Esophagus squamous epithelium (tissue), 4 donors: ENCODE measurements at regions not wholly inside any gene's neighbourhood (a gene's known extent, or its start where the extent isn't known, plus 50 kb on each side); places are given as distances from the start of the nearest gene placed in this dataset.

ENCODE experiments used
- POLR2A ChIP-seq, 4 donors: fragments of 450-650 bp; IDR thresholded peaks; one replicate each; pipeline ENCODE4 v1.6.1; 2017; ENCODE audit warnings: antibody characterized with exemption in 4 of 4, mild to moderate bottlenecking in 4 of 4, moderate library complexity in 3 of 4
- TF ChIP-seq, protein P1 (sequence below), 6 experiments: fragments of 450-650 bp in 4 of 6; fragments of 200-600 bp in 2 of 6; sonication (generic) in 2 of 6; IDR thresholded peaks; one replicate each; pipeline ENCODE4 v1.5.1; 2016 to 2019; ENCODE audit warnings: antibody characterized with exemption in 6 of 6, mild to moderate bottlenecking in 4 of 6, moderate library complexity in 4 of 6

DNA sequence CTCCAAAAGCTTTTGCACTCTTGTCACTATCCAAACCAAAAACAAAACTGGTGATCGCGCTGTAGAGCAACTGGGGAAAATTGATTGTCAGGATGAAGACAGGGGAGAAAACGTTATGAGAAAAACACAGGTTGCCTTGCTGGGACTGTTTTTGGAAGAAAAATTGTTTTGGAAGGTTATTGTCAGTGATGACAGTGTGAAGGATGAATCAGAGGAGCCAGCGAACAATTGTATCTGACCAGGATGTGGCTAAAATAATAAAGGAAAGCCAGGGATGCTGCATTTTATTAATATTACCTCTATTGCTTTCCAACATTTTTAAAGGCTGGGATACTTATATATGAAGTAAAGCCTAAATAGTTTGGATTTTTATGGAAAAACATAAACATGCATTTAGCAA, 334.0 kb downstream of the SPRY2 start:
- TF ChIP-seq, protein P1, sequence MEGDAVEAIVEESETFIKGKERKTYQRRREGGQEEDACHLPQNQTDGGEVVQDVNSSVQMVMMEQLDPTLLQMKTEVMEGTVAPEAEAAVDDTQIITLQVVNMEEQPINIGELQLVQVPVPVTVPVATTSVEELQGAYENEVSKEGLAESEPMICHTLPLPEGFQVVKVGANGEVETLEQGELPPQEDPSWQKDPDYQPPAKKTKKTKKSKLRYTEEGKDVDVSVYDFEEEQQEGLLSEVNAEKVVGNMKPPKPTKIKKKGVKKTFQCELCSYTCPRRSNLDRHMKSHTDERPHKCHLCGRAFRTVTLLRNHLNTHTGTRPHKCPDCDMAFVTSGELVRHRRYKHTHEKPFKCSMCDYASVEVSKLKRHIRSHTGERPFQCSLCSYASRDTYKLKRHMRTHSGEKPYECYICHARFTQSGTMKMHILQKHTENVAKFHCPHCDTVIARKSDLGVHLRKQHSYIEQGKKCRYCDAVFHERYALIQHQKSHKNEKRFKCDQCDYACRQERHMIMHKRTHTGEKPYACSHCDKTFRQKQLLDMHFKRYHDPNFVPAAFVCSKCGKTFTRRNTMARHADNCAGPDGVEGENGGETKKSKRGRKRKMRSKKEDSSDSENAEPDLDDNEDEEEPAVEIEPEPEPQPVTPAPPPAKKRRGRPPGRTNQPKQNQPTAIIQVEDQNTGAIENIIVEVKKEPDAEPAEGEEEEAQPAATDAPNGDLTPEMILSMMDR (IDR thresholded peaks at IDR 0.05) = no peak
- TF ChIP-seq POLR2A (IDR thresholded peaks at IDR 0.05) = no peak
